ENCODE measurements at regions not wholly inside any gene's neighbourhood (a gene's known extent, or its start where the extent isn't known, plus 50 kb on each side); places are given as distances from the start of the nearest gene placed in this dataset.

- H3K9ac ChIP-seq (ENCODE audit: control insufficient read depth, extremely low read depth, insufficient read depth, low read length): no peak overlapping the region
- no peak for TF ChIP-seq EZH2 (IDR thresholded peaks at IDR 0.05; ENCODE audit: low read length)
- no peaks in the 10 kb centered on the region for H3K36me3 ChIP-seq (ENCODE audit: control insufficient read depth in 2 of 2, extremely low read depth in 1 of 2, insufficient read depth in 2 of 2, low read length in 2 of 2)
- dilution Hi-C loops (cut with MboI; ENCODE audit: extremely low pct_ligation_motif_present, low sequenced_read_pairs): no loop called here
- no peak for FAIRE-seq
- no peak overlapping the region for H2AFZ ChIP-seq (ENCODE audit: control insufficient read depth, low read length)
- H4K20me1 ChIP-seq (ENCODE audit: control insufficient read depth, extremely low read depth, insufficient read depth, low read length): no peaks in the 10 kb centered on the region
- DNase-seq (ENCODE audit: low read depth, low spot score): no peak
- H3K27me3 ChIP-seq (ENCODE audit: control insufficient read depth, extremely low read depth, insufficient read depth, low read length): no peaks in the 10 kb centered on the region
- no peak overlapping the region for H3K4me2 ChIP-seq (ENCODE audit: control insufficient read depth, extremely low read depth, insufficient read depth, low read depth, low read length)
- no peaks in the 10 kb centered on the region for H3K9me3 ChIP-seq (ENCODE audit: control insufficient read depth, low read depth, low read length)
- H3K79me2 ChIP-seq (ENCODE audit: control insufficient read depth, insufficient read depth, low read length): no peaks in the 10 kb centered on the region
- no peaks in the 10 kb centered on the region for H3K9me1 ChIP-seq (ENCODE audit: control insufficient read depth, extremely low read depth, insufficient read depth, low read length)
- H3K4me3 ChIP-seq (ENCODE audit: control insufficient read depth in 2 of 3, extremely low read depth in 1 of 3, insufficient read depth in 2 of 3, low read depth in 1 of 3, low read length in 3 of 3): no peak overlapping the region
- H3K27ac ChIP-seq (ENCODE audit: control insufficient read depth, insufficient read depth, low read length): no peak overlapping the region
- H3K4me1 ChIP-seq (ENCODE audit: control insufficient read depth, extremely low read depth, insufficient read depth, low read length): no peaks in the 10 kb centered on the region
Measured at GRCh38 chr3:18892047-18892446, 256.3 kb upstream of the KCNH8 start.

- no peaks in the 10 kb centered on the region for H3K79me2 ChIP-seq (ENCODE audit: control insufficient read depth, insufficient read depth, low read length)
- no peak overlapping the region for H3K4me3 ChIP-seq (ENCODE audit: control insufficient read depth in 2 of 3, extremely low read depth in 1 of 3, insufficient read depth in 2 of 3, low read depth in 1 of 3, low read length in 3 of 3)
- H3K4me1 ChIP-seq (ENCODE audit: control insufficient read depth, extremely low read depth, insufficient read depth, low read length): no peaks in the 10 kb centered on the region
- no peak overlapping the region for H3K27ac ChIP-seq (ENCODE audit: control insufficient read depth, insufficient read depth, low read length)
- no peaks in the 10 kb centered on the region for H3K27me3 ChIP-seq (ENCODE audit: control insufficient read depth, extremely low read depth, insufficient read depth, low read length)
- dilution Hi-C loops (cut with MboI; ENCODE audit: extremely low pct_ligation_motif_present, low sequenced_read_pairs): no loop called here
- FAIRE-seq (no peak), DNase-seq (ENCODE audit: low read depth, low spot score) (no peak)
- no peak overlapping the region for H3K4me2 ChIP-seq (ENCODE audit: control insufficient read depth, extremely low read depth, insufficient read depth, low read depth, low read length)
- no peak for TF ChIP-seq EZH2 (IDR thresholded peaks at IDR 0.05; ENCODE audit: low read length)
- TF ChIP-seq, protein P1, sequence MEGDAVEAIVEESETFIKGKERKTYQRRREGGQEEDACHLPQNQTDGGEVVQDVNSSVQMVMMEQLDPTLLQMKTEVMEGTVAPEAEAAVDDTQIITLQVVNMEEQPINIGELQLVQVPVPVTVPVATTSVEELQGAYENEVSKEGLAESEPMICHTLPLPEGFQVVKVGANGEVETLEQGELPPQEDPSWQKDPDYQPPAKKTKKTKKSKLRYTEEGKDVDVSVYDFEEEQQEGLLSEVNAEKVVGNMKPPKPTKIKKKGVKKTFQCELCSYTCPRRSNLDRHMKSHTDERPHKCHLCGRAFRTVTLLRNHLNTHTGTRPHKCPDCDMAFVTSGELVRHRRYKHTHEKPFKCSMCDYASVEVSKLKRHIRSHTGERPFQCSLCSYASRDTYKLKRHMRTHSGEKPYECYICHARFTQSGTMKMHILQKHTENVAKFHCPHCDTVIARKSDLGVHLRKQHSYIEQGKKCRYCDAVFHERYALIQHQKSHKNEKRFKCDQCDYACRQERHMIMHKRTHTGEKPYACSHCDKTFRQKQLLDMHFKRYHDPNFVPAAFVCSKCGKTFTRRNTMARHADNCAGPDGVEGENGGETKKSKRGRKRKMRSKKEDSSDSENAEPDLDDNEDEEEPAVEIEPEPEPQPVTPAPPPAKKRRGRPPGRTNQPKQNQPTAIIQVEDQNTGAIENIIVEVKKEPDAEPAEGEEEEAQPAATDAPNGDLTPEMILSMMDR (optimal IDR thresholded peaks at IDR 0.05 in 1 of 3, IDR thresholded peaks at IDR 0.05 in 1 of 3, conservative IDR thresholded peaks at IDR 0.05 in 1 of 3; ENCODE audit: extremely low read depth in 1 of 3, insufficient read depth in 2 of 3, low read length in 3 of 3): no peak
- H2AFZ ChIP-seq (ENCODE audit: control insufficient read depth, low read length): no peak overlapping the region
- no peaks in the 10 kb centered on the region for H3K9me1 ChIP-seq (ENCODE audit: control insufficient read depth, extremely low read depth, insufficient read depth, low read length)
- H3K36me3 ChIP-seq (ENCODE audit: control insufficient read depth in 2 of 2, extremely low read depth in 1 of 2, insufficient read depth in 2 of 2, low read length in 2 of 2): no peaks in the 10 kb centered on the region
- H4K20me1 ChIP-seq (ENCODE audit: control insufficient read depth, extremely low read depth, insufficient read depth, low read length): no peaks in the 10 kb centered on the region
- H3K9ac ChIP-seq (ENCODE audit: control insufficient read depth, extremely low read depth, insufficient read depth, low read length): no peak overlapping the region
- H3K9me3 ChIP-seq (ENCODE audit: control insufficient read depth, low read depth, low read length): no peaks in the 10 kb centered on the region
Measured at GRCh38 chr3:18891641-18892040, 256.7 kb upstream of the KCNH8 start.

DNA sequence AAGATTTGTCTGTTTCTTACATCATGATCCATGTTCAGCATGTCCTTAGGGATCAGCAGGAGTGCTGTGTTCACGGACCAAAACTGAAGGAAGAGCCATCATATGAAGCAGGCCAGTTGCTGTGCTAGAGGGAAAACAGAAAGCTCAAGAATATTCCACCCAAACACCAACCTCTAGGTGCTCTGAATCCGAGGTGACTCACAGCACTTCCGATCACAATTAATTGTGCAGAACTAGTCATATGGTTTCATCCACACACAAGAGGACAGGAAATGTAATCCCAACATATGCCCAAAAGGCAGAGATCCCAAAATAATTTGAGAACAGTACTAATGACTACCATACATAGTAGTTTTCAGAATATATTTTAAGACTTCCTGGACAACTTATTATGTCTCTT lies 257.9 kb upstream of the KCNH8 start:
- dilution Hi-C loops (cut with MboI; ENCODE audit: extremely low pct_ligation_motif_present, low sequenced_read_pairs): no loop called here
- no peak for FAIRE-seq

More for the DNA sequence above, 257.9 kb upstream of the KCNH8 start:
- DNase-seq (ENCODE audit: low read depth, low spot score): no peak
- Histone ChIP-seq H3K9me3 (ENCODE audit: control insufficient read depth, low read depth, low read length) (no peaks in the 10 kb centered on the region), H3K27me3 (ENCODE audit: control insufficient read depth, extremely low read depth, insufficient read depth, low read length) (no peaks in the 10 kb centered on the region), H3K27ac (ENCODE audit: control insufficient read depth, insufficient read depth, low read length) (no peak overlapping the region), H4K20me1 (ENCODE audit: control insufficient read depth, extremely low read depth, insufficient read depth, low read length) (no peaks in the 10 kb centered on the region), H2AFZ (ENCODE audit: control insufficient read depth, low read length) (no peak overlapping the region), H3K9ac (ENCODE audit: control insufficient read depth, extremely low read depth, insufficient read depth, low read length) (no peak overlapping the region), H3K79me2 (ENCODE audit: control insufficient read depth, insufficient read depth, low read length) (no peaks in the 10 kb centered on the region), H3K9me1 (ENCODE audit: control insufficient read depth, extremely low read depth, insufficient read depth, low read length) (no peaks in the 10 kb centered on the region), H3K36me3 (ENCODE audit: control insufficient read depth in 2 of 2, extremely low read depth in 1 of 2, insufficient read depth in 2 of 2, low read length in 2 of 2) (no peaks in the 10 kb centered on the region), H3K4me1 (ENCODE audit: control insufficient read depth, extremely low read depth, insufficient read depth, low read length) (no peaks in the 10 kb centered on the region), H3K4me2 (ENCODE audit: control insufficient read depth, extremely low read depth, insufficient read depth, low read depth, low read length) (no peak overlapping the region), H3K4me3 (ENCODE audit: control insufficient read depth in 2 of 3, extremely low read depth in 1 of 3, insufficient read depth in 2 of 3, low read depth in 1 of 3, low read length in 3 of 3) (no peak overlapping the region)
- no peak for TF ChIP-seq EZH2 (IDR thresholded peaks at IDR 0.05; ENCODE audit: low read length)
- TF ChIP-seq, protein P1 (optimal IDR thresholded peaks at IDR 0.05 in 1 of 3, IDR thresholded peaks at IDR 0.05 in 1 of 3, conservative IDR thresholded peaks at IDR 0.05 in 1 of 3; ENCODE audit: extremely low read depth in 1 of 3, insufficient read depth in 2 of 3, low read length in 3 of 3): no peak

Data from keratinocyte (primary cell).